D721Med (cell line): ENCODE measurements at regions not wholly inside any gene's neighbourhood (a gene's known extent, or its start where the extent isn't known, plus 50 kb on each side); places are given as distances from the start of the nearest gene placed in this dataset.
"Not testable (repeated sequence)": the region's sequence is repeated elsewhere in the genome, so short reads cannot be mapped to it uniquely, and the experiment has no call there.

Experiments
- DNase-seq: peaks from one replicate; pipeline ENCODE4 v3.0.0; 2011; ENCODE audit warnings: low spot score; ENCODE audit not compliant: insufficient read length
- FAIRE-seq: peaks from 2 replicates; lab custom pipeline; 2011; peaks lifted over from hg19 to GRCh38; lab: Jason Lieb, UNC
- CTCF ChIP-seq: IDR thresholded peaks from 2 replicates; pipeline ENCODE4 v1.5.1; 2012; ENCODE audit warnings: mild to moderate bottlenecking, control low read depth; ENCODE audit not compliant: insufficient read depth; ENCODE audit errors: missing control alignments

DNA sequence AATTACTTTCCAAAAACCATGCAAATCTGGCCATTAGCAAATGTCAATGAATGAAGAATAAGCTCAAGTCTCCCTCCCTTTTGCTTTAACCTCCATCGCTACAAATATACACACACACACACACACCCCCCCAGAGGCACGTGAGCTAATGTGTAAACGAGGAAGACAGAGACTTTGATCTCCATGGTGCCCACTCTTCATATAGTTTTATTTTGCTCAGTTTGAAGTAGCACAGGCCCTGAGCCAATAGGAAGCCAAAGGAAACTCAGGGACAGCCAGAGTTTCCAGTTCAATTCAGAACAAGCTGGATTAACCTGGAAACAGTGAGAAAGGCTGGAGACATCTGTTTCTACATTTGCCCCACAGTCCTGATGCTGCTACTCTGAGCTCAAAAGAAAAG lies 248.4 kb upstream of the MEIS1 start:
- no peak for FAIRE-seq
- TF ChIP-seq CTCF, result no peak
- DNase-seq, result no peak

GRCh38 chr2:66185497-66186054 lies 249.3 kb upstream of the MEIS1 start:
- no peak for DNase-seq
- no peak for TF ChIP-seq CTCF
- FAIRE-seq, result no peak

DNA sequence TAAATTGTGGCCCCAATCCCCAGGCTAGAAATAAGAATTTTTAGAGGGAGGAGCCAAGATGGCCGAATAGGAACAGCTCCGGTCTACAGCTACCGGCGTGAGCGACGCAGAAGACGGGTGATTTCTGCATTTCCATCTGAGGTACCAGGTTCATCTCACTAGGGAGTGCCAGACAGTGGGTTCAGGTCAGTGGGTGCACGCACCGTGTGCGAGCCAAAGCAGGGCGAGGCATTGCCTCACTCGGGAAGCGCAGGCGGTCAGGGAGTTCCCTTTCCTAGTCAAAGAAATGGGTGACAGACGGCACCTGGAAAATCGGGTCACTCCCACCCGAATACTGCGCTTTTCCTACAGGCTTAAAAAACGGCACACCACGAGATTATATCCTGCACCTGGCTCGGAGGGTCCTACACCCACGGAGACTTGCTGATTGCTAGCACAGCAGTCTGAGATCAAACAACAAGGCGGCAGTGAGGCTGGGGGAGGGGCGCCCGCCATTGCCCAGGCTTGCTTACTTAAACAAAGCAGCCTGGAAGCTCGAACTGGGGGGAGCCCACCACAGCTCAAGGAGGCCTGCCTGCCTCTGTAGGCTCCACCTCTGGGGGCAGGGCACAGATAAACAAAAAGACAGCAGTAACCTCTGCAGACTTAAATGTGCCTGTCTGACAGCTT lies 257.7 kb upstream of the MEIS1 start:
- FAIRE-seq, DNase-seq: not testable (repeated sequence)

- DNase-seq (no peak), FAIRE-seq (no peak)
- TF ChIP-seq CTCF, result no peak
Measured at GRCh38 chr2:66174491-66174890, 260.4 kb upstream of the MEIS1 start.

- no peak for DNase-seq
- no peak for TF ChIP-seq CTCF
- FAIRE-seq, result no peak
Measured at GRCh38 chr2:66173645-66174044, 261.3 kb upstream of the MEIS1 start.

GRCh38 chr2:66171530-66171929 lies 263.4 kb upstream of the MEIS1 start:
- no peak for FAIRE-seq
- DNase-seq, result no peak
- TF ChIP-seq CTCF, result no peak

- FAIRE-seq (no peak), DNase-seq (no peak)
- TF ChIP-seq CTCF, result no peak
Measured at GRCh38 chr2:66170744-66171330, 264.1 kb upstream of the MEIS1 start.
